ENCODE measurements at regions not wholly inside any gene's neighbourhood (a gene's known extent, or its start where the extent isn't known, plus 50 kb on each side); places are given as distances from the start of the nearest gene placed in this dataset.

GRCh38 chr18:78687736-78688135, 291.9 kb upstream of the SALL3 start:
- H3K9me3 ChIP-seq (ENCODE audit: insufficient read depth, low read length, severe bottlenecking): no peaks in the 10 kb centered on the region

GRCh38 chr18:78688249-78688648, 291.4 kb upstream of the SALL3 start:
- ATAC-seq (ENCODE audit: insufficient read depth, low read depth) (no peak), DNase-seq (no peak)
- H3K27me3 ChIP-seq (ENCODE audit: insufficient read depth, low read length, poor library complexity): no peaks in the 10 kb centered on the region
- H3K27ac ChIP-seq (ENCODE audit: low read length): no peak overlapping the region
- no peaks in the 10 kb centered on the region for H3K9me3 ChIP-seq (ENCODE audit: insufficient read depth, low read length, severe bottlenecking)
- no peaks in the 10 kb centered on the region for H3K4me1 ChIP-seq (ENCODE audit: insufficient read depth, low read length)
- H2AFZ ChIP-seq (ENCODE audit: low read depth, low read length): no peak overlapping the region
- no peaks in the 10 kb centered on the region for H4K20me1 ChIP-seq (ENCODE audit: insufficient read depth, low read length)
- no peak for TF ChIP-seq CTCF (IDR thresholded peaks at IDR 0.05; ENCODE audit: borderline replicate concordance, extremely low read depth, low read length, poor library complexity, severe bottlenecking)
- no peak for TF ChIP-seq EZH2 (IDR thresholded peaks at IDR 0.05; ENCODE audit: borderline replicate concordance, low read depth, low read length, severe bottlenecking)
- no peak overlapping the region for H3K4me2 ChIP-seq (ENCODE audit: insufficient read depth, low read length)
- no peaks in the 10 kb centered on the region for H3K36me3 ChIP-seq (ENCODE audit: insufficient read depth, low read length)
- no peaks in the 10 kb centered on the region for H3K79me2 ChIP-seq (ENCODE audit: insufficient read depth, low read length)
- H3K9ac ChIP-seq (ENCODE audit: low read depth, low read length): no peak overlapping the region
- no peak overlapping the region for H3K4me3 ChIP-seq (ENCODE audit: low read depth in 1 of 2, low read length in 2 of 2)

More at GRCh38 chr18:78687736-78688135, 291.9 kb upstream of the SALL3 start:
- H3K27me3 ChIP-seq (ENCODE audit: insufficient read depth, low read length, poor library complexity): no peaks in the 10 kb centered on the region
- no peaks in the 10 kb centered on the region for H4K20me1 ChIP-seq (ENCODE audit: insufficient read depth, low read length)
- no peak overlapping the region for H3K4me3 ChIP-seq (ENCODE audit: low read depth in 1 of 2, low read length in 2 of 2)
- H3K4me1 ChIP-seq (ENCODE audit: insufficient read depth, low read length): no peaks in the 10 kb centered on the region
- H3K9ac ChIP-seq (ENCODE audit: low read depth, low read length): no peak overlapping the region
- H3K79me2 ChIP-seq (ENCODE audit: insufficient read depth, low read length): no peaks in the 10 kb centered on the region
- TF ChIP-seq CTCF (IDR thresholded peaks at IDR 0.05; ENCODE audit: borderline replicate concordance, extremely low read depth, low read length, poor library complexity, severe bottlenecking) (no peak), EZH2 (IDR thresholded peaks at IDR 0.05; ENCODE audit: borderline replicate concordance, low read depth, low read length, severe bottlenecking) (no peak)
- no peak for ATAC-seq (ENCODE audit: insufficient read depth, low read depth)
- H2AFZ ChIP-seq (ENCODE audit: low read depth, low read length): no peak overlapping the region
- no peak overlapping the region for H3K4me2 ChIP-seq (ENCODE audit: insufficient read depth, low read length)
- H3K36me3 ChIP-seq (ENCODE audit: insufficient read depth, low read length): no peaks in the 10 kb centered on the region
- H3K27ac ChIP-seq (ENCODE audit: low read length): no peak overlapping the region
- DNase-seq: no peak

- H3K9ac ChIP-seq (ENCODE audit: low read depth, low read length): no peak overlapping the region
- TF ChIP-seq CTCF (IDR thresholded peaks at IDR 0.05; ENCODE audit: borderline replicate concordance, extremely low read depth, low read length, poor library complexity, severe bottlenecking): no peak
- no peak for TF ChIP-seq EZH2 (IDR thresholded peaks at IDR 0.05; ENCODE audit: borderline replicate concordance, low read depth, low read length, severe bottlenecking)
- H3K4me1 ChIP-seq (ENCODE audit: insufficient read depth, low read length): no peaks in the 10 kb centered on the region
- no peak for DNase-seq
- no peak for ATAC-seq (ENCODE audit: insufficient read depth, low read depth)
- no peaks in the 10 kb centered on the region for H3K79me2 ChIP-seq (ENCODE audit: insufficient read depth, low read length)
- H3K27ac ChIP-seq (ENCODE audit: low read length): no peak overlapping the region
- H3K4me2 ChIP-seq (ENCODE audit: insufficient read depth, low read length): no peak overlapping the region
- no peaks in the 10 kb centered on the region for H3K9me3 ChIP-seq (ENCODE audit: insufficient read depth, low read length, severe bottlenecking)
- H3K4me3 ChIP-seq (ENCODE audit: low read depth in 1 of 2, low read length in 2 of 2): no peak overlapping the region
- no peaks in the 10 kb centered on the region for H4K20me1 ChIP-seq (ENCODE audit: insufficient read depth, low read length)
- no peaks in the 10 kb centered on the region for H3K36me3 ChIP-seq (ENCODE audit: insufficient read depth, low read length)
- no peaks in the 10 kb centered on the region for H3K27me3 ChIP-seq (ENCODE audit: insufficient read depth, low read length, poor library complexity)
- H2AFZ ChIP-seq (ENCODE audit: low read depth, low read length): no peak overlapping the region
These were observed 290.7 kb upstream of the SALL3 start for GRCh38 chr18:78688916-78689315.

- H3K79me2 ChIP-seq (ENCODE audit: insufficient read depth, low read length): no peaks in the 10 kb centered on the region
- H3K4me3 ChIP-seq (ENCODE audit: low read depth in 1 of 2, low read length in 2 of 2): no peak overlapping the region
- no peak overlapping the region for H2AFZ ChIP-seq (ENCODE audit: low read depth, low read length)
- TF ChIP-seq CTCF (IDR thresholded peaks at IDR 0.05; ENCODE audit: borderline replicate concordance, extremely low read depth, low read length, poor library complexity, severe bottlenecking) (no peak), EZH2 (IDR thresholded peaks at IDR 0.05; ENCODE audit: borderline replicate concordance, low read depth, low read length, severe bottlenecking) (no peak)
- H3K27ac ChIP-seq (ENCODE audit: low read length): no peak overlapping the region
- DNase-seq (no peak), ATAC-seq (ENCODE audit: insufficient read depth, low read depth) (no peak)
- H3K4me1 ChIP-seq (ENCODE audit: insufficient read depth, low read length): no peaks in the 10 kb centered on the region
- H3K36me3 ChIP-seq (ENCODE audit: insufficient read depth, low read length): no peaks in the 10 kb centered on the region
- H3K9me3 ChIP-seq (ENCODE audit: insufficient read depth, low read length, severe bottlenecking): no peaks in the 10 kb centered on the region
- H3K4me2 ChIP-seq (ENCODE audit: insufficient read depth, low read length): no peak overlapping the region
- no peaks in the 10 kb centered on the region for H3K27me3 ChIP-seq (ENCODE audit: insufficient read depth, low read length, poor library complexity)
- H3K9ac ChIP-seq (ENCODE audit: low read depth, low read length): no peak overlapping the region
- H4K20me1 ChIP-seq (ENCODE audit: insufficient read depth, low read length): no peaks in the 10 kb centered on the region
These were observed 290.0 kb upstream of the SALL3 start for GRCh38 chr18:78689606-78690005.

All from DND-41 (cell line).